NCI-H82 (cell line): ENCODE measurements at regions not wholly inside any gene's neighbourhood (a gene's known extent, or its start where the extent isn't known, plus 50 kb on each side); places are given as distances from the start of the nearest gene placed in this dataset.

Experiments used
- DNase-seq: peaks from one replicate; lab custom pipeline; 2025; lab: John Stamatoyannopoulos, UW

DNA sequence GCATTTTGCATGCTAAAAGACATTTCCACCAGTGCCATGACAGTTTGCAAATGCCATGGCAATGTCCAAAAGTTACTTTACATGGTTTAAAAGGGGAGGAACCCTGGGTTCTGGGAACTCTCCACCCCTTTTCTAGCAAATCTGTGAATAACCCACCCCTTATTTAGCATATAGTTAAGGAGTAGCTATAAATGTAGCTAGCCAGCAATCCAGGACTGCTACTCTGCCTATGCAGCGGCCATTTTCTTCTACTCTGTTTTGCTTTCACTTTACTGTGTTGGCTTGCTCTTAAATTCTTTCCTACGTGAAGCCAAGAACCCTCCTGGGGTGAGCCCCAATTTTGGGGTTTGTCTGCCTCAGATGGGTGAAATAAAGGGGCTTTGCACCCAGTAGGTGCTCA, 141.0 kb downstream of the PTPN11 start:
- no peak for DNase-seq

DNA sequence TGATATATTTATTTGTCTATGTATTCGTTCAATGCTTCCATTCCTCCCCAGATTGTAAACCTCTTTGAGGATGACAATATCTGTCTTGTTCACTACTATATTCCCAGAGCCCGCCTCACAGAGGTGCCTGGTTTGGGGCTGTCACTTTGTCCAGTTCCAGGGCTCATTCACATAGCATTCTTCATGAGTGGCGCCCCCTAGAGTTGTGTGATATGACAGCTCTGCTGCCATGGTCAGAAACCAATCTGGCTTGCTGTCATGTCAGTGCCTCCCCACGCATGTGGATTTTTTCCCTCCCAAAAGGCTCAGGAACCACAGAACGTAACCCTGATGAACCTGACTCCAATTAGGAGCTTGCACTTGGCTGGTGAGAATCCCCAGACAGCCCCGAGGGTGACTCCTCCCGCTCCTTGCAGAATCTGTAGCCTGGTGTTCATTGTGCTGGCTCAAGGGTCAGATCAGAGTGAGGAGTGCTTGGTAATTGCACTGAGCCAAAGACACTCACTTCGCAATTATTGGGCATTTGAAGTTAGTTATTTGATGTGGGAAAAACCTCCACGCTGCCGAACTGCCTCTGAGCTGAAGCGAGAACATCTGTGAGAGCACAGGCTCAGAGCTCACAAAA, 145.5 kb downstream of the PTPN11 start:
- DNase-seq = no peak

DNA sequence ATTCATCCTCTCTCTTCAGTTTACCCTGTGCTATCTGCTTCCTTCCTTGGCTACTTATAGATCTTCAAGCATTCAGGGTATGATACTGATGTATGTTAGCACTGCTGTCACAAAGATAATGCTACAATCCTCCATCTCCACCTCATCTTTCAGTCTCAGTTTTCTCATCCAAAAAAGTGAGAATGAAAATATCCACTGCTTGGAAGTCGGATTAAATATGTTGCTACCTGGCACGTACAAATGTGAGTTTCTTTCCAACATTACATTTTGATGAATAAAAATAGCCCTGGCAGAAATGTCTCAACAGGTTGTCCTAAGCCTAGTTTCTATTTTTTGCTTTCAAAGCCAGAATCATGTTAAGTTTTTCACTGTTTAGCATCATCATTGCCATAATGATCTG, 149.9 kb downstream of the PTPN11 start:
- no peak for DNase-seq

DNA sequence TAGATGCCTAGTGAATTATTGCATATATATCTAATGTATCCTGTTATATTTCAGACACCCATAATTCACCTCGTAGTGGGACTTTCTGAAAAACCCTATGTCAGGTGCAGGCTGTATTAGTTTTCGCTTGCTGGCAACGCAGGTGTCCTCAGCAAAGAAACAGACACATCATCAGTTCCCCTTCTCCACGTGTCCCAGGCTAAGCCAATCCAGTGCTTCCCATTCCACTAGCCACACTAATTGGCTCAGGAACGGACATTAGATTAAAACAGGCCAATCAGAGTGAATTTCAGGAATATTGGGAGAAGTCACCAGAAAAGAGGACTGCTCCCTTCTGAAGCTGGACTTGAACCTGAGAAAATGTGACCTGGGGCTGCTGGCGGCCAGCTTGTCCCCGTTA, 151.3 kb downstream of the PTPN11 start:
- peak; percentile 16 for DNase-seq

DNA sequence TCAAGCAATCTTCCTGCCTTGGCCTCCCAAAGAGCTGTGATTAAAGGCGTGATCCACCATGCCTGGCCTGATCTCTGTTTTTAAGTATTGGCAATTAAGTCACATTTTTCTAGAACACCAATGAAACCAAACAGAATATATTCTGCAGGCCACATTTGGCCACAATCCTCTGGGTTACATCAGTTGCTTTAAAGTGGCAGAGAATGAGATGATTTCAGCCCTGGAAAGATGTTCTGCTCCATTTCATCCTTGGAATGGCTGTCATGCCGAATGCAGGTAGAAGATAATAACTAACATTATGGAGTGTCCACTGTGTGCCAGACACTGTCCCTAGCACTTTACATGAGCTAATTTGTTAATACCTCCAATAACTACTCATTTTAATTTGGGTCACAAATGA, 154.4 kb downstream of the PTPN11 start:
- no peak for DNase-seq

DNA sequence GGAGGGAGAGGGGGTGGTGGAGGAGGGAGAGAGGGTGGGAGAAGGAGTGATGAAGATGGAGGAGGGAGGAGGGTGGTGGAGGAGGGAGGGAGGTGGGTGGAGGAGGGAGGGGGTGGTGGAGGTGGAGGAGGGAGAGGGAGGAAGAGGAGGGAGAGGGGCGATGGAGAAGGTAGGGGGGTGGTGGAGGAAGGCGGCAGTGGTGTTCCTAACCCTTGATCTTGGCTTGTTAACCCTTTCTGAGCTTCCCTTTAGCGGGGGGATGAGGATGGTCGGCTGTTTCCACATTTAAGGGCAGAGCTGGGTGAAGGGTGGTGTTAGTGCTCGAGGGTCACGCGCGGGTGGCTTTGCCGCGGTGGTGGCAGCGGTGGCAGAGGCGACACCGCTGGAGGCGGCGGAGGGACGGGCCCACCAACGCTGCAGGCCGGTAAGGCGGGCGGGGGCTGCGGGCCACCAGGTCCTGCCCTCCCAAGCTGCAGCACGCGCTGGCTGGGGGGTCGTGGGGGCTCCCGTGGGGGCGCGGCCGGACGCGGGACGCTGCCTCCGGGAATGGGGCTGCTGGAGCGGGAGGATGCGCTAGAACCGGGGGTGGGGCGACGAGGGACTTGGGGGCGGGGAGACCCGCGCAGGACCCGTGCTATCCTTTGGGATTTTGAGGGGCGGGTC, 156.3 kb downstream of the PTPN11 start:
- DNase-seq = no peak

DNA sequence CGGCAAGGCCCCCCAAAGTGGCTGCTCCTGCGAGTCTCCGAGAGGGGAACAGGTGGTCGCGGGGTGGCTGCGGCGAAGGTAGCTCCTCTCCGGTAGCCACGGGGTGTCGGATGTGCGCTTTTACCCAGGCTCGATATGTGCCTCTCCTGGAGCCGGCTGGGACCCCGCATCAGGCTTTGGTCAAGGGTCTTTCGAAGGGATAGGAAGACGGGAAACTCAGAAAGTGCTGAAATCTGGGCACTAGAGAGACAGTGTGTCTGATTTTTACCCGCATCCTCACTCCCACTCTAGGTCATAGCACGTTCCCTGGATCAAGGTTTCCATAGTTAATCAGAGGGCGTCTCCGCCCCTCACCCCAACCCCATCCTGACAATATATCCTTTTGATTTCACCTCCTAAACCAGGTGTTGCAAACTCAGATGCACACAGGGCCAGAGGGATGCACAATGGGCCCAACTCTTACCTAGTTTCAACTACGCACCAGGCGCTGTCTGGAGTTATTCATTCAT, 156.9 kb downstream of the PTPN11 start:
- no peak for DNase-seq

DNA sequence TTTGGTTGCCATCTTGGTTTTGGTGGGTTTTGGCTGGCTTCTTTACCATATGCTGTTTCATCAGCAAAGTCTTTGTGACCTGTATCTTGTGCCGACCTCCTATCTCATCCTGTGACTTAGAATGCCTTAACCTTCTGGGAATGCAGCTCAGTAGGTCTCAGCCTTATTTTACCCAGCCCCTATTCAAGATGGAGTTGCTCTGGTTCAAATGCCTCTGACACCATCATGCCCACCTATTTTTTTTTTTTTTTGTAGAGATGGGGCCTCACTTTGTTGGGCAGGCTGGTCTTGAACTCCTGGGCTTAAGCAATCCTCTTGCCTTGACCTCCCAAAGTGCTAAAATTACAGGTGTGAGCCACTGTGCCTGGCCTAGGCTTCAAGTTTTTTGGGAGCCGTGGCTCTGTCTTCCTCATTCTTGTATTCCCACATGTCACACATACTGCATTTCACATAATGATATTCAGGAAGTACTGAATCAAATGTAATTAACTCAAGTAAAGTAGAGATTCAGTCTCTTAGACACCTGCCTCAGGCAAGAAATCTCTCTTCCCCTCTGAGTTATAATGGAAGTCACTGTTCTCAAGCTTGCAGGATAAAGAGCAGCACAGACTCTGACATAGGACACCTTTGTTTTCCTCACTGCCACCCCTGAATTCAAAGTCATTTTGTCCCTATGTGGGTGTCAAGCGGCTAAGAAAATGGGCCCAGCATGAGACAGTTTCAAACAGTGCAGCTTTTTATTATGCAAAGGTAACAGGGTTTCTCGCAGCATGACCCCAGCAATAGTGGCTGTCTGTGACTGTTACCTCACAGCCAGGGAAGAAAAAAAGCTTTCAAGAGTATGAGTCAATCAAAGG, 159.0 kb downstream of the PTPN11 start:
- no peak for DNase-seq

DNA sequence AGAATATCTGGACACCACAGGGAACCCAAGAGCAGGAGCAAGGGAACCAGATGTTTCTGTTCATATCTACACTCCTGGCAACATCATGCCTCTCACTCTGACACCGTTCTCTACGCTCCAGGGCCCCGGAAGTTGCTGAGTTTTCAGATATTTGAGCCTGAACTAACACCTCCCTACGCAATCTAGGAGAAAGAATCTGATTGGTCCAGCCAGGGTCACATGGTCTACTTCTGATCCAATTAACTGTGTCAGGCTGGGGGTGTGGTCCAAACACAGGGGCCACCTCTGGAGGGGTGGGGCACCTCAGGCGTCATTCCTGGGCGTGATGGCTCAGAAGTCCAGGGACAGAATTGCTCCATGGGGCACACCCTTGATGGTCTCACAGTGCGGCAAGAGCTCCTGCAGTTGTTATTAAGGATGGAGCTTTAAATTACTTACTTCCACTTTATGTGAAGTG, 165.5 kb downstream of the PTPN11 start:
- DNase-seq = peak; percentile 61

DNA sequence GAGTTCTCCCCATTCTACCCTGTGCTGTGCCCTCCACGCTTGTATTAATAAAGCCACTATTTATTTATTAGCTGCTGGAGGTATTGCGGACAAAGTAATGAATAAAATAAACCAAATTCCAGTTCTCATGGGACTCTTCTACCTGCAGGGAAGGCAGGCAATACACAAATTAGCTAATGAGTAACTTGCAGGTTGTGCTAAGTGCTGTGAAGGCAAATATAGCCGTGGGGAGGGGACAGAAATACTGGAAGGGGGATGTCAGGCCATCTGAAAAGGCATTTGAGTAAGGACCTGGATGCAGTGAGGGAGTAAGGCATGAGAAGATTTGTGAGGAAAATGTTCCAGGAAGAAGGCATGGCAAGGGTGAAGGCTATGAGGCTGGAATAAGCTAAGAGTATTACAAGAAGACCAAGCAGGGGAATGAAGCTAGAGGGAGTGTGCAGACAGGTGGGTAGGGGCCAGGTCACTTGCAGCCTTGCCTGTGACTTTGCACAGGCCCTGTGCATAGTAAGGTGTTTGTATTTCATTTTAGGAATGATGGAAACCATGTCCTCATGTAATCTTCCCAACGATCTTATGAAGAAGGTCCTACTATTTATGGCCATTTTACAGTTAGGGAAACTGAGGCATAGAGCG, 167.5 kb downstream of the PTPN11 start:
- DNase-seq = no peak

DNA sequence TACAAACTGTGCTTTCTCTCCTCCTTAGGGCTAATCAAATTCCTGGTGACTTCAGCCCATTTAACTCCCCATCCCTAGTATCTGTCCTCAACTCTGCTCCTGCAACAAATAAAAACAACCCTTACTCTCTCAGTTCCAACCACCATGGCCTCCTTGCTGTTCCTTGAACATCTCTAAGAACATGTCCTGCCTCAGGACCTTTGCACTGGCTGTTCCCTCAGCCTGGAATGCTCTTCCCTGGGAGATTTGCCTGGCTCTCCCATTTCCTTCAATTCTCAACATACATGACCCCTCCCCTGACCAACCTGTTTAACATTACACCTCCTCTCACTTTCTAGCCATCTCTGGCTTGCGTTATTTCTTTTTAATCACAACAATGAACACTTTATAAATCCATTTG, 170.5 kb downstream of the PTPN11 start:
- DNase-seq = no peak

DNA sequence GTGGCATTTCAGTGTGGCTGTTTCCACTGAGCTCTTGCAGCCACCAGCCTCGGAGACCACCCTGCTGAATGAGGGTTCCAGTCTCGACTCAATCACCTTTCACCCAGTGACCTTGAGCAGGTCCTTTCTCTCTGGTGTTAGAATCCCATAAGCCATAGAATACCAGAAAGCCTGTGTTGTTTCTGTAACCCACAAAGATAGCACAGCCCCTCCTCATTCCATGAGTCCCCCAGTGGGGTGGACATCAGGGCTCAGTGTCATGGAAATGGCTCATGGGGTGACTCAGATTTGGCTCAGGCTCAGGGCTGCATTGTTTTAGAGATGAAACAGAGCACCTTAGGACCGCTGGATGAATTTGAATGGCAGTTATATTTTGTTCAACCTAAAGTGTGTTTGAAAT, 171.5 kb downstream of the PTPN11 start:
- no peak for DNase-seq

DNA sequence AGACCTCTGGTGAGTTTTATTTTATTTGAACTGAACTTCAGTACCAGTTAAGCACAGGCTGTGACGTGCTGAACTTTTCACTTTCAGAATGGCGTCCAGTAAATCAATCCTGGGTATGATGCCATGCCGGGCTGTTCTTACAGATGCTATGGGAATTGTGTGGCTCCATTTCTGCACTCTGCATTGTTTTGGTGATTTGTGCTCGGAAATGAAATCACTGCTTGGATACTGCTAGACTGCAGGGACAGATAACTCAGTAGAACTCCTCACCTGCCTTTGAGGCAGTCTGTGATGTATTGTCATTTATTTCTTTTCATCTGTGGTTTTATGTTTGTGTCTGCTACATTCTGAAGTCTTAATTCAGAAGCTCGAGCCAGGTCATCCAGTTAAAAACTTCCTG, 172.7 kb downstream of the PTPN11 start:
- DNase-seq = no peak

DNA sequence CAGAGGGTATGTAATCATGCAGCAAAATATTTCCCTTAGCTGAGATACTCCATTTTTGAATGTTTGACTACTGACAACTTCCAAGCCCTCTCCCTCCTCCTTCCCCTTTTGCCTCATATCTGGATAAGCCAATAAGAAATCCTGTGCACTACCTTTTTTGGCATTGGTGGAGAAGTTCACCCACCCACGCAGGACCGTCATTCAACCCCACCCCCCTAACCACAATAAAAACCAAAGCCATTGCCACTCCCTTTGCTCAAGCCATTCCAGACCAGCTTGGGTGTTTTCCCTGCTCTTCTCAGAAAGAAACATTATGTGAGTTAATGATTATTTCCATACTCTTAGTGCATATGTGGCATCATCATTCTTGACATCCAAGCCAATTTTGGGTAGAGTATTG, 176.7 kb downstream of the PTPN11 start:
- DNase-seq = no peak

DNA sequence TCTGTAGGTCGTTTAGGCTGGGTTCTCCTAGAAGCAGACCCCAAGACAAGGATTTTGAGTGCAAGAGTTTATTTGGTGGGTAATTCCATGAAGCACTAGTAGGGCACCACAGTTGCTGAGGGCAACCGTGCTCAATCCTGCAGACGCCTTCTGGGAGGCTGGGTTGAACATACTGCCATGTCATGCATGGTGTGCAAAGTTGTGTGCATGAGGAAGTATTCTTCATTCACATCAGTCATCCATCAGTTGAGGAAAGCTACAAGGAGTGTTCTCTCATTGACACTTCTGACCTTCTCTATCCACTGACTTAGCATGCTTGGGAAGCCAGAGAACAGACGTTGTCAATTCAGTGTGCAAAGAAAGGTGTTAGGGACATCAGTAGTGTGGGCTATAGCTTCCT, 179.2 kb downstream of the PTPN11 start:
- no peak for DNase-seq

DNA sequence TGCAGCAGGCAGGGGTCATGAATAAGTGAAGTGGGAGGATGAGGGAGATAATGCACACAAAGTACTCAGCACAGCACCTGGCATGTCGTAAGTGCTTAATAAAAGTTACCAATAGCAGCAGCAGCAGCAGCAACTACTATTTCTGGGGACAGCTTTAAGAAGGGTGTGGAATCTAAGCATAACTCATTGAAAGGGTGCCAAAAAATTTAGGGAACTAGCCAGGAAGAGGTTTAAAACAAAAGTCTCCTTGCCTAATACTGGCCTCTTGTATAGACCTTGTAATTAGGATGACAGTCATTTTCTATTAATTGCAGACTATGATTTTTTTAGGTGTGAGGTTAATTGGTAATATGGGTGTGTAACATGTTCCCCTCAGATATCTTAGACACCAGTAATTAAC, 179.9 kb downstream of the PTPN11 start:
- no peak for DNase-seq

DNA sequence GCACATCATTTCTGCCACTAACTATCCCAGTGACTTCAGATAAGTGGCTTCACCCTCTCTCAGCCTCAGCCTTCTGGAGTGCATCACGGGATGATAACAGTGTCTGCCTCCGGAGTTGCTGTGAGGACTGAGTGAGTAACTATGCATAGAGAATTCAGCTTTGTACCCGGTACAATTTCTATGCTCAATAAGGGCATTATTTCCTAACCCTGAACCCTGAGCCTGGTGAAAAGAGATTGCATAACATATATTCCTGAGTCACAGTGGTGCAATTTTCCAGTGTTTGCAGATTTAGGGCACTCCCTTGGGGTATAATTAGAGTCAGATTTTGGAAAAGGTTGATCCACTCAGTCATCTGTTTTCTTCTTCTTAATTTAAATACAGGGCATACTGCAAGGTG, 181.1 kb downstream of the PTPN11 start:
- DNase-seq = no peak

DNA sequence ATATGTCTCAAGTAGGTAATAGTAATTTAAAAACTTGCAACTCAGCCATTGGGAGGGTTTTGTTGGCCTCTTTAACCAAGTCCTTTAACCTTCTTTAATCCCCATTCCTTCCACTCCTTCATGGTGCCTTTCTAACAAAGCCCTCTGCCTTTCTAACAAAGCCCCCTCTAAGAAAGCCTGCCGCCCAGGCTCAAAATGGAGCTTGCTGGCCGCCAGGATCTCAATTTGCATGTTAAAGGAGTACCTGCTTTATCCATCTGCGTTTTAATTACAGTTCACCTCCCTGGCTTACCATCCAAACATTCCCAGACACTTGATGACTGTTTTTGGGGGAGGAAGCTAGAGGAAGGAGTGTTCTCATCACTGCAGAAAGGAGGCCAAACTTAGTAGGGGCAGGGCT, 183.4 kb downstream of the PTPN11 start:
- DNase-seq = no peak

DNA sequence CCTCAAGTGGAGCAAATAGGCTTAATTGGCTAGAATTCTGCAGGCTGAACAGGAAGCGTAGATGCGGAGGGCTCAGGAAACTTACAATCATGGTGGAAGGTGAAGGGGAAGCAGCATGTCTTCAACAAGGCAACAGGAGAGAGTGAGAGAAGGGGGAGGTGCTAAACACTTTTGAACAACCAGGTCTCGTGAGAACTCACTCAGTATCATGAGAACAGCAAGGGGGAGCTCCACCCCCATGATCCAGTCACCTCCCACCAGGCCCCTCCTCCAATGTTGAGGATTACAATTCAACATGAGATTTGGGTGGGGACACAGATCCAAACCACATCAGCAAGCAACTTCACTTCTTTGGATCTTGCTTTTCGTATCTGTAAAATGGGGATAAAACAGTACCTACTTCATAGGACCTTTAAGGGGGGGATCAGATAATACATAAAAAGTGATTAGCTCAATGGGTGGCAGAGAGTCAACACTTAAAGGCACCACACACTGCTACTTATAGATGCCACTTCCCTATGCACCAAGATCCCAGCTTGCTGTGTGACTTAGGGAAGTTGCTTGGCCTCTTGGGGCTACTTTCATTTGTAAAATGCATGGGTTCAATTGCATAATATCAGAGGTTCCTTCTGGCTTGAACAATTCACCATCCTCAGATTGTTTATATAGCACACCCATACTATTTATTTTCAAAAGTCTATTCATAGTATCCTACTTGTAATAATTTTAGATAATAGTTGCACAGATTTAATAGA, 184.8 kb upstream of the RPH3A start:
- DNase-seq = peak; percentile 5

DNA sequence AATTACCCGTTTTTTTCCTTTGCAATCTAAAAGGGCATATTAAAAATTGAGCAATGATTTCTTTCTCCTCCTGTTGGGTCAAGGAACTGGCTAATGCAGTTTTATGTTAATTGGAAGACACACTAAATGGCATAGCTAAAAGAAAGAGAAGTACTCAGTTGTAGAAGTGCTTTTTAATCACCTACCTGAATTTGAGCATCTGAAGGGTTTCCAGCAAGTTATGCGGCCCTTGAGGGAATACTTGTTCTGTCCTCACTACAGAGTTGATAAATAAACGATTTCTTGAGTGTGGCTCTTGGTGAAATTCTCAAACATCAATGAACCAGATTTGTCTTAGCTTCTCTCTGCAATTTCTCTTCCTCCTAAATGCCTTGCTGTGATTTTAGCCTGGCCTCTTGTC, 184.1 kb upstream of the RPH3A start:
- no peak for DNase-seq

DNA sequence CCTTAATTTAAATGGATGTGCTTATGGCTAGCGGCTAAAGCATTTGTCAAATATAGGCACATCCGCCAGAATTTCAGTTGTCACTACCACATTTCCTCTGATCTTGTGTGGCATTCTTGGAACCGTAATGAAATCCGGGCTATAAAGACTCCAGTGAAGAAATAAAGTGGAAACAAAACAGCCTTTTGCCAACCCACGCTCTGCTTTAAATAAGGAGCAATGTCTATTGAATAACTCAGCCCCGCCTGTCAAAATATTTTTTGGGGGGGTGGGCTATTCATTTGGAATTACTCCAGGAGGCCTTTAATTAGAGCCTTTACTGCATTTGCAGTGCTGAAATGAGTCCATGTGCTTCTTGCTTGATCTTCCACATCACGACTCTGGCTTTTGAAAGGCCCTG, 179.6 kb upstream of the RPH3A start:
- no peak for DNase-seq

DNA sequence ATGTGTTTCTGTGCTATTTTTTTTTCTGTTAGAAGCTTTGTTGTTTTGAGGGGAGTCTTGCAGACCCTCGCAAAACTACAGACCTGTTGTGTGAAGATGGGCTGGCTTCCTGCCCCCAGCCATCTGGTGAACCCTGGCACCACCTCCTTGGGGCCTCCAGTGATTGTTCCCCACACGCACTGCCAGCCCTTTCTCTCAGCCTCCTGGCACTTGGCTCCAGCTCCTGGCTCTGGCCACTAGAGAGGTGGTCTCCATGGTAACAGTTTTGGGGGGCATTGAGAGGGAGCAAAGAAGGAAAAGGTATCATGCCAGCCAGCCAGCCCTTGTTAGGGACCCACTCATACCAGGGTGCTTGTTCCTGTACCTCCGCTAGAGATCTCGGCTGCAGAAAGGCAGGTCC, 176.4 kb upstream of the RPH3A start:
- DNase-seq = no peak
